Esophagus muscularis mucosa (tissue), 2 donors: ENCODE measurements at regions not wholly inside any gene's neighbourhood (a gene's known extent, or its start where the extent isn't known, plus 50 kb on each side); places are given as distances from the start of the nearest gene placed in this dataset.

Experiments used
- POLR2A ChIP-seq: fragments of 450-650 bp; IDR thresholded peaks from one replicate; pipeline ENCODE4 v1.6.1; 2017; ENCODE audit warnings: antibody characterized with exemption, moderate library complexity, mild to moderate bottlenecking, low read depth
- POLR2AphosphoS5 ChIP-seq, 2 donors: sonication (generic); formaldehyde crosslinking; IDR thresholded peaks; one replicate each; pipeline ENCODE4 v1.6.1; 2017; ENCODE audit warnings: antibody characterized with exemption in 2 of 2

DNA sequence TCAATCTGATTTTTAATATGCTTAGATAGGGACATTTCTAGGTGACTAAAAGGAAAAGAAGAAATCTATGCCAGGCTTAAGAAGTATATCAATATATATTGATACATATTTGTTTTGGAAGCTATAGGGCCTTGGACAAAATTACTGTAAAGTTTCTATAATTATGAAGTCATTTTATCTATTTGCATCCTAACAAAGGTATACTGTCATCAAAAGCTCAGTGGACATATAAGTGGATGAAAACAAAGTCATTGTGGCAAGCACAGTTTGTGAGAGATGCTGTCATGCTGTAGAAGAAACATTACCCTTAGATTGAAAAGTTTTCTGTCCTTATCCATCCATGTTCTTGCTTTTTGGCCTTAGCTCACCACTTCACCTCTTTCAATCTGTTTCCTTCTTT, 140.3 kb upstream of the SPEF2 start:
- TF ChIP-seq POLR2AphosphoS5 (IDR thresholded peaks at IDR 0.05), result no peak
- no peak for TF ChIP-seq POLR2A
